ENCODE measurements at regions not wholly inside any gene's neighbourhood (a gene's known extent, or its start where the extent isn't known, plus 50 kb on each side); places are given as distances from the start of the nearest gene placed in this dataset.

GRCh38 chr2:120869036-120869729 is 133.5 kb downstream of the GLI2 start:
- Histone ChIP-seq H3K4me1 (ENCODE audit: insufficient read depth) (peaks cover 24% of the 10 kb centered on the region), H3K27ac (peak overlapping the region in 1 of 2 donors; percentile 81), H3K4me3 (no peak overlapping the region), H3K27me3 (no peaks in the 10 kb centered on the region), H3K36me3 (no peaks in the 10 kb centered on the region), H3K9me3 (no peaks in the 10 kb centered on the region)
- no peak for TF ChIP-seq EP300 (IDR thresholded peaks at IDR 0.05)
- no peak for TF ChIP-seq POLR2A (IDR thresholded peaks at IDR 0.05)
- TF ChIP-seq CTCF (IDR thresholded peaks at IDR 0.05): no peak
- intact Hi-C loops (cut with DNase I): loop anchor here in 1 of 4 donors (10.0 kb wide), 1 partner anchor 134 kb away; the partner anchor contains the start of gene GLI2
- DNase-seq: peak in 1 of 5 donors; percentile 27
- WGBS, 3 donors: 62 to 81% (median 75%) methylated on average over 1 of the region's 1 CpG

DNA sequence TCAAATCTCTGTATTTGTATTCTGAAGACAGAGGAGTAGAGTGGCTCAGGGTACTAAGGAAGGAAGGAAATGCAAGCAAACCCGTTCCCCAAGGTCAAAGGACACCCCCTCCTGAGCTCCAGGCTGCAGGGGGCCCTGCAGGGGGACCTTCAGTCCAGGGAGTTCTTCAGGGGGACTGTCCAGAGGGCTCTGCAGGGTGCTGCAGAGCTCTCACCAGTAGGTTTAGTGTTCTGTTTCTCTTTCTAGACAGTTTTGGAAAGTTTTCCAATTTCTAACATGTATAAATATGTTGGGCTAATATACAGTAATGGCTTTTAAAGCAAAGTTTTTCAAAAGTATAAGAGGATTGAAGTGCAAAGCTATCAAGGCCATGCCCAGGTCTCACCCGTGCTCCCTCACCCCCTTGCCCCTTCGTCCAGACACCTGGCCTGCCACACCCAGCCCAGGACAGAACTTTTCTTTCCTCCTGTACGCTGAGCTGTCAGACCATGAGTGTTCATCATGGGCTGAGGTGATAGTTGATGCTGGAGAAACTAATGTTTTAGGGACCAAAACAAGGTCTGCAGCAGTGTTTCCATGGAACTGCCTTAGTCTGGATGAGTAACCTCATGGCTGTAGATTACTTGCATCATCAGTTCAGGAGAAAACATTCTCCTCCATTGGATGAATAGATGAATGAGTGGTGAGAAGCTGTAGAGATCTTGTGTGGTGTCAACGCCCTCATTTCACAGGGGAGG is 134.2 kb downstream of the GLI2 start:
- H3K36me3 ChIP-seq: no peaks in the 10 kb centered on the region
- no peak overlapping the region for H3K27ac ChIP-seq
- peaks cover 26% of the 10 kb centered on the region for H3K4me1 ChIP-seq (ENCODE audit: insufficient read depth)
- no peaks in the 10 kb centered on the region for H3K27me3 ChIP-seq
- TF ChIP-seq POLR2A (IDR thresholded peaks at IDR 0.05) (no peak), CTCF (IDR thresholded peaks at IDR 0.05) (no peak), EP300 (IDR thresholded peaks at IDR 0.05) (no peak)
- WGBS, 3 donors: 70 to 81% (median 70%) methylated on average over 5 of the region's 5 CpGs
- H3K4me3 ChIP-seq: no peak overlapping the region
- no peaks in the 10 kb centered on the region for H3K9me3 ChIP-seq
- intact Hi-C loops (cut with DNase I): loop anchor here in 1 of 4 donors (10.0 kb wide), 1 partner anchor 135 kb away; the partner anchor contains the start of gene GLI2
- peak in 1 of 5 donors; percentile 22 for DNase-seq

DNA sequence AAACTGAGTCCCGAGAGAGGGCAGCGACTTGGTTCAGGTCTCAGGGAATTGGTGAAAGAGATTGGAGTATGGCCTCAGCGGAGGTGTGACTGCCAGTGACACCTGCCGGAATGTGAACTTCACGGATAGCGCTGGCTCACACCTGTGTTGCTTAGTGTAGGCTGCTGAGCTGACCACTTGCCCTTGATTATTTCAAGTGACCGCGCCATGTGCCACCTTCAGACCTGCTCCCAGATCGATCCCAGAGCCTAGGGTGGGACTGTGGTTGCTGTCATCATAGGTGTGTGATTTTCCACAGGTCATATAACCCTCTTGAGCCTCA is 134.8 kb downstream of the GLI2 start:
- Histone ChIP-seq H3K36me3 (no peaks in the 10 kb centered on the region), H3K9me3 (no peaks in the 10 kb centered on the region), H3K4me3 (no peak overlapping the region), H3K4me1 (ENCODE audit: insufficient read depth) (peaks cover 29% of the 10 kb centered on the region), H3K27ac (no peak overlapping the region), H3K27me3 (no peaks in the 10 kb centered on the region)
- TF ChIP-seq EP300 (IDR thresholded peaks at IDR 0.05): no peak
- DNase-seq: peak in 1 of 5 donors; percentile 24
- WGBS, 3 donors: 94 to 96% (median 95%) methylated on average over 9 of the region's 9 CpGs
- intact Hi-C loops (cut with DNase I): no loop called here

- WGBS, 3 donors: 91 to 96% (median 92%) methylated on average over 10 of the region's 10 CpGs
Observed at GRCh38 chr2:120871016-120871635, 135.5 kb downstream of the GLI2 start.

More at GRCh38 chr2:120871016-120871635, 135.5 kb downstream of the GLI2 start:
- peak in 1 of 5 donors; percentile 28 for DNase-seq
- no peaks in the 10 kb centered on the region for H3K36me3 ChIP-seq
- intact Hi-C loops (cut with DNase I): no loop called here
- peaks cover 28% of the 10 kb centered on the region for H3K4me1 ChIP-seq (ENCODE audit: insufficient read depth)
- TF ChIP-seq EP300 (IDR thresholded peaks at IDR 0.05) (no peak), CTCF (IDR thresholded peaks at IDR 0.05) (no peak), POLR2A (IDR thresholded peaks at IDR 0.05) (no peak)
- no peak overlapping the region for H3K27ac ChIP-seq
- no peaks in the 10 kb centered on the region for H3K9me3 ChIP-seq
- no peaks in the 10 kb centered on the region for H3K27me3 ChIP-seq
- no peak overlapping the region for H3K4me3 ChIP-seq

Measured in ovary (tissue), 7 donors.